Suprapubic skin (tissue), 4 donors: ENCODE measurements at regions not wholly inside any gene's neighbourhood (a gene's known extent, or its start where the extent isn't known, plus 50 kb on each side); places are given as distances from the start of the nearest gene placed in this dataset.

Experiments
- DNase-seq, 2 donors: peaks; one replicate each; pipeline ENCODE4 v3.0.0-alpha.2; 2019; ENCODE audit warnings: low spot score in 2 of 2
- H3K27ac ChIP-seq: fragments of 200-600 bp; sonication (generic); one replicate; pipeline ENCODE4 v1.5.1; 2019
- H3K27me3 ChIP-seq: fragments of 200-600 bp; sonication (generic); one replicate; pipeline ENCODE4 v1.5.1; 2019
- H3K36me3 ChIP-seq: fragments of 200-600 bp; sonication (generic); one replicate; pipeline ENCODE4 v1.5.1; 2019
- H3K4me1 ChIP-seq: fragments of 200-600 bp; sonication (generic); one replicate; pipeline ENCODE4 v1.5.1; 2019
- H3K4me3 ChIP-seq: fragments of 200-600 bp; sonication (generic); one replicate; pipeline ENCODE4 v1.5.1; 2019; ENCODE audit warnings: mild to moderate bottlenecking
- H3K9me3 ChIP-seq: fragments of 200-600 bp; sonication (generic); one replicate; pipeline ENCODE4 v1.5.1; 2019
- EP300 ChIP-seq: sonication (generic); formaldehyde crosslinking; IDR thresholded peaks from one replicate; pipeline ENCODE4 v1.6.1; 2017; ENCODE audit warnings: antibody characterized with exemption
- POLR2A ChIP-seq, 2 donors: fragments of 450-650 bp; IDR thresholded peaks; one replicate each; pipeline ENCODE4 v1.6.1; 2017; ENCODE audit warnings: antibody characterized with exemption in 2 of 2, mild to moderate bottlenecking in 2 of 2, moderate library complexity in 2 of 2
- POLR2AphosphoS5 ChIP-seq, 3 donors: sonication (generic); formaldehyde crosslinking; IDR thresholded peaks; one replicate each; pipeline ENCODE4 v1.6.1; 2017; ENCODE audit warnings: antibody characterized with exemption in 3 of 3
- WGBS: methylation state at CpG from one replicate; pipeline ENCODE4 v1.1.5; 2018; 5-methylcytosine and 5-hydroxymethylcytosine counted together
- TF ChIP-seq, protein P1 (sequence below), 2 donors: fragments of 200-600 bp in 1 of 2; fragments of 450-650 bp in 1 of 2; sonication (generic) in 1 of 2; IDR thresholded peaks; one replicate each; pipeline ENCODE4 v1.5.1; 2016 to 2019; ENCODE audit warnings: antibody characterized with exemption in 2 of 2, mild to moderate bottlenecking in 1 of 2, moderate library complexity in 1 of 2

DNA sequence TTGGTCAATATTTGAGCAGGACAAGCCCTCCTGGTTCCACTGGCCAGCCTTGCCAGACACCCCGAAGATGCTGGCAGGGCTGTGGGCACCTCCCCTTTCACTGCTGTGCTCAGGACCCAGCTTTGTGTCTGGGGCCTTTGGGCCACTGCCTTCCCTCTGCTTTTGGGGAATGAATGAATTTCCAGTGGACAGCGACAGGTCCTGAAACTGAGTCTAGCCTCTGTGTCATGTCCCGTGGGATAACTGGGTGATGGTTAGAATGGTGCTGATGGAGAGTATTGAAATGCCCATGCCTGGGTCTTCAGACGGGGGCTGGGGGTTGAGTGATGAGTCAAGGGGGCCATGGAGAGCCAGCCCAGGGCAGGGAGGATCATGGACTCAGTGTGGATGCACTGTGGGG, 135.8 kb downstream of the FOXL1 start:
- H3K27ac ChIP-seq, result no peak overlapping the region
- H3K4me1 ChIP-seq, result peaks cover 6% of the 10 kb centered on the region
- no peak overlapping the region for H3K4me3 ChIP-seq
- H3K9me3 ChIP-seq, result no peaks in the 10 kb centered on the region
- no peak for DNase-seq
- 61% methylated on average over 4 of the region's 4 CpGs for WGBS
- H3K27me3 ChIP-seq, result peaks cover 53% of the 10 kb centered on the region
- TF ChIP-seq, protein P1, sequence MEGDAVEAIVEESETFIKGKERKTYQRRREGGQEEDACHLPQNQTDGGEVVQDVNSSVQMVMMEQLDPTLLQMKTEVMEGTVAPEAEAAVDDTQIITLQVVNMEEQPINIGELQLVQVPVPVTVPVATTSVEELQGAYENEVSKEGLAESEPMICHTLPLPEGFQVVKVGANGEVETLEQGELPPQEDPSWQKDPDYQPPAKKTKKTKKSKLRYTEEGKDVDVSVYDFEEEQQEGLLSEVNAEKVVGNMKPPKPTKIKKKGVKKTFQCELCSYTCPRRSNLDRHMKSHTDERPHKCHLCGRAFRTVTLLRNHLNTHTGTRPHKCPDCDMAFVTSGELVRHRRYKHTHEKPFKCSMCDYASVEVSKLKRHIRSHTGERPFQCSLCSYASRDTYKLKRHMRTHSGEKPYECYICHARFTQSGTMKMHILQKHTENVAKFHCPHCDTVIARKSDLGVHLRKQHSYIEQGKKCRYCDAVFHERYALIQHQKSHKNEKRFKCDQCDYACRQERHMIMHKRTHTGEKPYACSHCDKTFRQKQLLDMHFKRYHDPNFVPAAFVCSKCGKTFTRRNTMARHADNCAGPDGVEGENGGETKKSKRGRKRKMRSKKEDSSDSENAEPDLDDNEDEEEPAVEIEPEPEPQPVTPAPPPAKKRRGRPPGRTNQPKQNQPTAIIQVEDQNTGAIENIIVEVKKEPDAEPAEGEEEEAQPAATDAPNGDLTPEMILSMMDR (IDR thresholded peaks at IDR 0.05), result no peak
- TF ChIP-seq EP300, result no peak
- no peak for TF ChIP-seq POLR2AphosphoS5 (IDR thresholded peaks at IDR 0.05)
- no peak for TF ChIP-seq POLR2A (IDR thresholded peaks at IDR 0.05)
- H3K36me3 ChIP-seq, result no peaks in the 10 kb centered on the region

DNA sequence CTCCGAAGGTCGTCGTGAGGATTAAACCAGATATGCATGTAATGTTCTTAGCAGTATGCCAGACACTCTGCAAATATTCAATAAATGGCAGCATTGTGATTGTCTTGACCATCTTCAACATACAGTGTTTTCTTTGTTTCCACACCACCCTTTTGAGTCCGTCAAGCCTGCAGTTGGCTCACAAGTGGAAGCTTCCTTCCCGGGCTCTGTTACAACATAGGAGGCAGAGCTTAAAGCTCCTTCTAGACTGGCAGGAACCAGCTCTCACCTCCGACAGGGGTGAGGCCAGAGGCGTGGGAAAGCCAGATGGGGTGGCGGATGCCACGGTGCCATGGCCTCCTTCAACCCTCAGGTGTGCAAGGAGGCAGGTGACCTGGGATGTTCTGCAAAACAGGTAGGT, 138.3 kb downstream of the FOXL1 start:
- WGBS, result 71% methylated on average over 9 of the region's 9 CpGs
- peaks cover 6% of the 10 kb centered on the region for H3K4me1 ChIP-seq
- H3K27me3 ChIP-seq, result peaks cover 39% of the 10 kb centered on the region
- H3K4me3 ChIP-seq, result no peak overlapping the region
- no peaks in the 10 kb centered on the region for H3K36me3 ChIP-seq
- no peak for DNase-seq
- TF ChIP-seq, protein P1 (IDR thresholded peaks at IDR 0.05), result no peak
- TF ChIP-seq POLR2AphosphoS5 (IDR thresholded peaks at IDR 0.05), result no peak
- no peak for TF ChIP-seq EP300
- no peak for TF ChIP-seq POLR2A (IDR thresholded peaks at IDR 0.05)
- H3K9me3 ChIP-seq, result no peaks in the 10 kb centered on the region
- no peak overlapping the region for H3K27ac ChIP-seq

DNA sequence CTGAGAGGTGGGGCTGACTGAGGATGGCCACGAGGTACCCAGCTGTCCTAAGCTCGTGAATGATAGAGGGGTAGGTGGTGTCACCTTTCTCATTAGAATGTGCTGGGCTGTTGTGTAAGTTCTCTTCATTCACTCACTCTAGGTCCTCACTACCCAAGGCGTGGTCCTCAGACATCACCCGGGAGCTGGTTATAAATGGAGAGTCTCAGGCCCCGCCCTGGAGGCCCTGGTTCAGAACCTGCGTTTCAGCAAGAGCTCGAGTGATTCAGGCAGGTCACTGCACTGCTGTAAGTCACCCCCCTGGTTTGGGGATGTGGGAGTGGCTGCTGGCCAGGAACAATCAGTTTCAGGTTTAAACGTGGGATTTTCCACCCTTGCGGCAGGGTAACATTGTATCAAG, 139.8 kb downstream of the FOXL1 start:
- WGBS, result 0% methylated on average over 2 of the region's 9 CpGs
- Histone ChIP-seq H3K27me3 (peaks cover 27% of the 10 kb centered on the region), H3K4me1 (peaks cover 6% of the 10 kb centered on the region), H3K36me3 (no peaks in the 10 kb centered on the region), H3K9me3 (no peaks in the 10 kb centered on the region), H3K27ac (no peak overlapping the region), H3K4me3 (no peak overlapping the region)
- TF ChIP-seq POLR2AphosphoS5 (IDR thresholded peaks at IDR 0.05) (no peak), EP300 (no peak), POLR2A (IDR thresholded peaks at IDR 0.05) (no peak)
- TF ChIP-seq, protein P1 (IDR thresholded peaks at IDR 0.05), result no peak
- no peak for DNase-seq

DNA sequence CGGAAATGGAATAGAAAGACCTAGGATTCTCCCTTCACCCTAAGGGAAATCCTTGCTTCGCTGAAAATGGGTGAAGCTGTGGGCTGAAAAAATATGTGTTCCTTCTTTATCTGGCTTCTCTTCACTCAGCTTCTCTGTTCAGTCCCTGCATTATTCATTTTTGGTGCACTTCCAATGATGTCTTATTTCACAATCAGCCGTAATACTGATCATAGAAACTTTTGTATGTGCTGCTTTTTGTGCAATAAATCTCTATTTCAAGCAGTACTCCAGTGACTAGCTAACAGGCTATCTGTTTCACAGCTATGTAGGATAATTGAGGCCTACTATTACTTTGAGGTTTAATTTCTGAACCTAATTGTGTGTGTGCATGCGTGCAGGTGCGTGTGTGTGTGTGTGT, 144.6 kb downstream of the FOXL1 start:
- Histone ChIP-seq H3K27me3 (peaks cover 20% of the 10 kb centered on the region), H3K9me3 (no peaks in the 10 kb centered on the region), H3K36me3 (no peaks in the 10 kb centered on the region), H3K4me1 (no peaks in the 10 kb centered on the region), H3K27ac (no peak overlapping the region), H3K4me3 (no peak overlapping the region)
- no peak for DNase-seq
- TF ChIP-seq EP300, result no peak
- TF ChIP-seq POLR2A (IDR thresholded peaks at IDR 0.05), result no peak
- TF ChIP-seq, protein P1 (IDR thresholded peaks at IDR 0.05), result no peak
- no peak for TF ChIP-seq POLR2AphosphoS5 (IDR thresholded peaks at IDR 0.05)
- WGBS, result 50% methylated on average over 5 of the region's 5 CpGs

DNA sequence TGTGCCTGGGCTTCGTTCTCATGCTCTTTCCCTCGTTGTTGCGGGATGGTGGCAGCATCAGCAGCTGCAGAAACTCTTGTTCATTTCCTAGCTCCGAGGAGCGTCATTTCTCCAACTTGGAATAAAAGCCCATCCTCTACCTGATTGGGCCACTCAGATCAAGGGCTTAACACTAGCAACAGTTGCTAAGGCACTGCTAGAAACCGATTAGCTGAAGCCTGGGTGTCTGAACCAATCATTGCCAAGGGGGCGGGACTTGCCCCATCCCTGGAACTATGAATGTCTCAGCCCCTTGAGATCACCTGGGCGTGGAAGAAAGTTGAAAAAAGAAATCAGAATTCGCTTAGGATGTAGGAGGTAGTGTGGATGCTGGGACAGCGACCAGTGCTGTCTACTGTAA, 145.3 kb downstream of the FOXL1 start:
- H3K27me3 ChIP-seq, result peaks cover 23% of the 10 kb centered on the region
- no peak overlapping the region for H3K27ac ChIP-seq
- WGBS, result 83% methylated on average over 10 of the region's 10 CpGs
- DNase-seq, result no peak
- no peaks in the 10 kb centered on the region for H3K4me1 ChIP-seq
- no peak for TF ChIP-seq EP300
- no peak for TF ChIP-seq POLR2AphosphoS5 (IDR thresholded peaks at IDR 0.05)
- TF ChIP-seq POLR2A (IDR thresholded peaks at IDR 0.05), result no peak
- TF ChIP-seq, protein P1 (IDR thresholded peaks at IDR 0.05), result no peak
- no peaks in the 10 kb centered on the region for H3K36me3 ChIP-seq
- no peaks in the 10 kb centered on the region for H3K9me3 ChIP-seq
- no peak overlapping the region for H3K4me3 ChIP-seq
